ENCODE measurements at regions not wholly inside any gene's neighbourhood (a gene's known extent, or its start where the extent isn't known, plus 50 kb on each side); places are given as distances from the start of the nearest gene placed in this dataset.

- TF ChIP-seq CTCF (IDR thresholded peaks at IDR 0.05) (no peak), POLR2A (IDR thresholded peaks at IDR 0.05) (no peak)
Measured at GRCh38 chr16:60271025-60271771, 1537.1 kb upstream of the GOT2 start.
